ENCODE measurements at regions not wholly inside any gene's neighbourhood (a gene's known extent, or its start where the extent isn't known, plus 50 kb on each side); places are given as distances from the start of the nearest gene placed in this dataset.
A peak's percentile ranks its signal among the peaks of the same experiment; 100 is the strongest.

DNA sequence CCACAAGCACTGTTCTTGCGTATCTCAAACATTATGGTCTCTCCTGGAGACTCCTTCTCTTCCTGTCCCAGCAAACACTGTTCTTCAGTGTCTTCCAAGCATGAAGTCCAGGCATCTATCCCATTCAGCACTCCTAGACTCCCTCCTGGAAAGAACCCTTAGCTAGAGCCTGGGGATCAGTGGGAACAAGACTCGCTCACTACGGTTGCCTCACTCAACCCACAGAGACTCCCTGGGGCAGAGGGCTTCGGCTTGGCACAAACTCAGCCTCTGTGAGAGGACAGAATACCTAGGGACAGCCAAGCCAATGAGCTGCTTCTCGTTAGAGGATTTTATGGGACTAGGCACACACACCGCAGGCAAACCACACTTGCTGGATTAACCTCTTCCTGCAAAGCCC lies 86.5 kb upstream of the IPO9 start:
- Histone ChIP-seq H2BK15ac (ENCODE audit: low read length) (peak overlapping the region; percentile 73), H2BK12ac (ENCODE audit: low read depth, low read length) (peak overlapping the region; percentile 9; the same call in 1 of the 2 replicates), H3K18ac (ENCODE audit: extremely low read depth, low read length) (no peak overlapping the region), H3K56ac (replicated peaks; ENCODE audit: insufficient read length, low read depth, low read length) (no peak overlapping the region), H3K79me2 (ENCODE audit: control insufficient read depth in 1 of 2, insufficient read depth in 2 of 2, low read length in 2 of 2) (peaks cover 0 to 48% of the 10 kb centered on the region in 2 experiments; a peak in 3 of 4 replicates), H3K4ac (replicated peaks; ENCODE audit: insufficient read length, low read depth, low read length) (no peak overlapping the region), H3K36me3 (ENCODE audit: control insufficient read depth in 2 of 4, insufficient read depth in 4 of 4, low read length in 3 of 4) (peaks cover 0 to 16% (median 1%) of the 10 kb centered on the region in 4 experiments; a peak in 3 of 8 replicates), H3K14ac (ENCODE audit: insufficient read length) (no peak overlapping the region), H3K27me3 (replicated peaks in 1 of 4; ENCODE audit: control insufficient read depth in 3 of 4, extremely low read depth in 1 of 4, insufficient read depth in 3 of 4, low read length in 3 of 4) (no peaks in the 10 kb centered on the region), H4K5ac (ENCODE audit: insufficient read length, low read depth, low read length) (no peak overlapping the region), H4K20me1 (replicated peaks in 1 of 2; ENCODE audit: control insufficient read depth in 1 of 2, insufficient read depth in 2 of 2, low read length in 2 of 2) (peaks cover 0 to 7% of the 10 kb centered on the region in 2 experiments), H3K9ac (replicated peaks in 1 of 4; ENCODE audit: extremely low read depth in 1 of 4, low read depth in 3 of 4, low read length in 3 of 4) (no peak overlapping the region; a peak in 1 of 7 replicates), H3K4me3 (ENCODE audit: extremely low read depth in 1 of 4, insufficient read depth in 2 of 4, low read depth in 3 of 4, low read length in 4 of 4) (no peak overlapping the region; a peak in 1 of 8 replicates), H3K79me1 (ENCODE audit: low read depth, low read length) (peaks cover 6% of the 10 kb centered on the region), H2BK120ac (replicated peaks; ENCODE audit: low read depth, low read length) (no peak overlapping the region), H3K27ac (ENCODE audit: low read depth, low read length) (no peak overlapping the region), H3K4me2 (ENCODE audit: insufficient read depth in 1 of 2, low read depth in 2 of 2, low read length in 2 of 2) (no peak overlapping the region), H3K9me3 (ENCODE audit: insufficient read depth in 2 of 2, low read depth in 1 of 2, low read length in 1 of 2) (no peaks in the 10 kb centered on the region), H4K8ac (ENCODE audit: extremely low read depth, insufficient read depth, low read length) (no peak overlapping the region), H2BK20ac (ENCODE audit: low read length) (peak overlapping the region; percentile 34; the same call in 1 of the 2 replicates), H3K4me1 (replicated peaks in 1 of 4; ENCODE audit: control insufficient read depth in 3 of 4, insufficient read depth in 4 of 4, low read length in 3 of 4) (peaks cover 20 to 31% (median 29%) of the 10 kb centered on the region in 4 experiments), H3K23me2 (ENCODE audit: low read depth, low read length) (peaks cover 11% of the 10 kb centered on the region; the same call in 1 of the 2 replicates), H2BK5ac (ENCODE audit: low read depth, low read length) (no peak overlapping the region), H2AFZ (ENCODE audit: low read length) (no peak overlapping the region), H4K91ac (replicated peaks; ENCODE audit: insufficient read length, low read length) (peak overlapping the region; percentile 12), H2AK5ac (ENCODE audit: low read depth, low read length) (no peak overlapping the region), H3K23ac (ENCODE audit: insufficient read length) (no peak overlapping the region)
- 75% methylated on average over 6 of the region's 6 CpGs; no CpG with 5 or more reads in 1 of the 2 experiments for WGBS, 2 experiments (ENCODE audit: extremely low coverage in 1 of 2, insufficient coverage in 1 of 2, insufficient read length in 1 of 2, insufficient replicate concordance in 2 of 2, low coverage in 1 of 2, low lambda C conversion rate in 2 of 2, missing lambda C conversion rate in 1 of 2)
- DNase-seq (ENCODE audit: low read depth in 1 of 2, low spot score in 2 of 2) (no peak), FAIRE-seq (no peak)
- TF ChIP-seq ZNF274 (IDR thresholded peaks at IDR 0.05; ENCODE audit: borderline replicate concordance, extremely low read depth, low read length) (no peak), CBX5 (IDR thresholded peaks at IDR 0.05; ENCODE audit: low read depth, low read length) (no peak), POLR2A (IDR thresholded peaks at IDR 0.05; ENCODE audit: control extremely low read depth in 1 of 2, low read depth in 2 of 2, low read length in 2 of 2) (no peak), KDM5A (IDR thresholded peaks at IDR 0.05; ENCODE audit: low read length) (no peak), POLR2AphosphoS5 (IDR thresholded peaks at IDR 0.05; ENCODE audit: low read depth, low read length) (no peak), SIRT6 (IDR thresholded peaks at IDR 0.05; ENCODE audit: low read length) (no peak)
- ChIA-PET POLR2A (ENCODE audit: partially characterized antibody) (interaction anchor here (1.3 kb wide), 1 partner anchor 10 kb away, joined by 3 read pairs; no protein-coding TSS in a partner anchor), CTCF (ENCODE audit: partially characterized antibody) (interaction anchor here (0.6 to 14.5 kb wide), 15 partner anchors 10 to 306 kb away, joined by 3 to 146 read pairs (median 5); no protein-coding TSS in a partner anchor)

Data from H1 (cell line).